ENCODE measurements at regions not wholly inside any gene's neighbourhood (a gene's known extent, or its start where the extent isn't known, plus 50 kb on each side); places are given as distances from the start of the nearest gene placed in this dataset.

GRCh38 chr16:79726902-79727301, 126.4 kb upstream of the MAF start:
- Histone ChIP-seq H3K4me3 (ENCODE audit: control extremely low read depth in 1 of 5, extremely low read depth in 1 of 5, insufficient read depth in 1 of 5, low read depth in 2 of 5, low read length in 4 of 5) (no peak overlapping the region), H3K9ac (ENCODE audit: low read length) (no peak overlapping the region), H3K27ac (ENCODE audit: low read length in 2 of 2) (no peak overlapping the region), H3K79me2 (ENCODE audit: control insufficient read depth, insufficient read depth, low read length) (no peaks in the 10 kb centered on the region), H3K4me1 (ENCODE audit: control insufficient read depth in 2 of 2, insufficient read depth in 2 of 2, low read length in 2 of 2) (no peaks in the 10 kb centered on the region), H3K4me2 (replicated peaks; ENCODE audit: low read depth, low read length, poor library complexity, severe bottlenecking) (no peak overlapping the region), H3K9me3 (ENCODE audit: control extremely low read depth in 1 of 3, control insufficient read depth in 2 of 3, insufficient read depth in 1 of 3, low read length in 2 of 3) (no peaks in the 10 kb centered on the region), H3K36me3 (replicated peaks in 1 of 2; ENCODE audit: control extremely low read depth in 1 of 2, control insufficient read depth in 1 of 2, extremely low read depth in 1 of 2, insufficient read depth in 2 of 2, low read length in 1 of 2) (no peaks in the 10 kb centered on the region), H4K20me1 (ENCODE audit: control insufficient read depth, insufficient read depth, low read length, poor library complexity, severe bottlenecking) (no peaks in the 10 kb centered on the region), H2AFZ (ENCODE audit: insufficient read depth, low read depth, low read length, poor library complexity, severe bottlenecking) (no peak overlapping the region), H3K27me3 (replicated peaks in 1 of 4; ENCODE audit: control extremely low read depth in 1 of 4, control insufficient read depth in 3 of 4, insufficient read depth in 4 of 4, low read length in 3 of 4) (no peaks in the 10 kb centered on the region)
- TF ChIP-seq, protein P1, sequence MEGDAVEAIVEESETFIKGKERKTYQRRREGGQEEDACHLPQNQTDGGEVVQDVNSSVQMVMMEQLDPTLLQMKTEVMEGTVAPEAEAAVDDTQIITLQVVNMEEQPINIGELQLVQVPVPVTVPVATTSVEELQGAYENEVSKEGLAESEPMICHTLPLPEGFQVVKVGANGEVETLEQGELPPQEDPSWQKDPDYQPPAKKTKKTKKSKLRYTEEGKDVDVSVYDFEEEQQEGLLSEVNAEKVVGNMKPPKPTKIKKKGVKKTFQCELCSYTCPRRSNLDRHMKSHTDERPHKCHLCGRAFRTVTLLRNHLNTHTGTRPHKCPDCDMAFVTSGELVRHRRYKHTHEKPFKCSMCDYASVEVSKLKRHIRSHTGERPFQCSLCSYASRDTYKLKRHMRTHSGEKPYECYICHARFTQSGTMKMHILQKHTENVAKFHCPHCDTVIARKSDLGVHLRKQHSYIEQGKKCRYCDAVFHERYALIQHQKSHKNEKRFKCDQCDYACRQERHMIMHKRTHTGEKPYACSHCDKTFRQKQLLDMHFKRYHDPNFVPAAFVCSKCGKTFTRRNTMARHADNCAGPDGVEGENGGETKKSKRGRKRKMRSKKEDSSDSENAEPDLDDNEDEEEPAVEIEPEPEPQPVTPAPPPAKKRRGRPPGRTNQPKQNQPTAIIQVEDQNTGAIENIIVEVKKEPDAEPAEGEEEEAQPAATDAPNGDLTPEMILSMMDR (IDR thresholded peaks at IDR 0.05), result no peak
- TF ChIP-seq EZH2 (IDR thresholded peaks at IDR 0.05; ENCODE audit: borderline replicate concordance, insufficient read depth, low read depth, low read length, poor library complexity, severe bottlenecking), result no peak
- CTCF ChIA-PET, result no interaction called here
- H3K27ac Mint-ChIP-seq, result no peak overlapping the region
- H3K4me1 Mint-ChIP-seq, result no peaks in the 10 kb centered on the region
- H3K9me3 Mint-ChIP-seq (ENCODE audit: insufficient read depth), result no peaks in the 10 kb centered on the region
- no peak for DNase-seq
- no peaks in the 10 kb centered on the region for H3K27me3 Mint-ChIP-seq
- intact Hi-C loops (cut with micrococcal nuclease), result no loop called here
- no peak overlapping the region for H3K4me3 Mint-ChIP-seq
- POLR2A ChIA-PET, result no interaction called here
- no peak for ATAC-seq (ENCODE audit: low read depth)

GRCh38 chr16:79725051-79725450, 124.5 kb upstream of the MAF start:
- no peak overlapping the region for H2AFZ ChIP-seq (ENCODE audit: insufficient read depth, low read depth, low read length, poor library complexity, severe bottlenecking)
- ATAC-seq (ENCODE audit: low read depth) (no peak), DNase-seq (no peak)
- TF ChIP-seq, protein P1 (IDR thresholded peaks at IDR 0.05), result no peak
- no peak for TF ChIP-seq EZH2 (IDR thresholded peaks at IDR 0.05; ENCODE audit: borderline replicate concordance, insufficient read depth, low read depth, low read length, poor library complexity, severe bottlenecking)
- H3K9ac ChIP-seq (ENCODE audit: low read length), result no peak overlapping the region
- H3K79me2 ChIP-seq (ENCODE audit: control insufficient read depth, insufficient read depth, low read length), result no peaks in the 10 kb centered on the region
- ChIA-PET CTCF (no interaction called here), POLR2A (no interaction called here)
- H3K36me3 ChIP-seq (replicated peaks in 1 of 2; ENCODE audit: control extremely low read depth in 1 of 2, control insufficient read depth in 1 of 2, extremely low read depth in 1 of 2, insufficient read depth in 2 of 2, low read length in 1 of 2), result no peaks in the 10 kb centered on the region
- no peaks in the 10 kb centered on the region for H3K9me3 ChIP-seq (ENCODE audit: control extremely low read depth in 1 of 3, control insufficient read depth in 2 of 3, insufficient read depth in 1 of 3, low read length in 2 of 3)
- H4K20me1 ChIP-seq (ENCODE audit: control insufficient read depth, insufficient read depth, low read length, poor library complexity, severe bottlenecking), result no peaks in the 10 kb centered on the region
- H3K4me3 ChIP-seq (ENCODE audit: control extremely low read depth in 1 of 5, extremely low read depth in 1 of 5, insufficient read depth in 1 of 5, low read depth in 2 of 5, low read length in 4 of 5), result no peak overlapping the region
- H3K4me1 Mint-ChIP-seq, result no peaks in the 10 kb centered on the region
- H3K27ac Mint-ChIP-seq, result no peak overlapping the region
- no peak overlapping the region for H3K27ac ChIP-seq (ENCODE audit: low read length in 2 of 2)
- no peak overlapping the region for H3K4me2 ChIP-seq (replicated peaks; ENCODE audit: low read depth, low read length, poor library complexity, severe bottlenecking)
- H3K4me3 Mint-ChIP-seq, result no peak overlapping the region
- H3K27me3 Mint-ChIP-seq, result no peaks in the 10 kb centered on the region
- no peaks in the 10 kb centered on the region for H3K27me3 ChIP-seq (replicated peaks in 1 of 4; ENCODE audit: control extremely low read depth in 1 of 4, control insufficient read depth in 3 of 4, insufficient read depth in 4 of 4, low read length in 3 of 4)
- 93% methylated on average over 4 of the region's 4 CpGs for WGBS (ENCODE audit: insufficient coverage)
- intact Hi-C loops (cut with micrococcal nuclease), result no loop called here
- no peaks in the 10 kb centered on the region for H3K9me3 Mint-ChIP-seq (ENCODE audit: insufficient read depth)
- H3K4me1 ChIP-seq (ENCODE audit: control insufficient read depth in 2 of 2, insufficient read depth in 2 of 2, low read length in 2 of 2), result no peaks in the 10 kb centered on the region
